ENCODE measurements at regions not wholly inside any gene's neighbourhood (a gene's known extent, or its start where the extent isn't known, plus 50 kb on each side); places are given as distances from the start of the nearest gene placed in this dataset.

DNA sequence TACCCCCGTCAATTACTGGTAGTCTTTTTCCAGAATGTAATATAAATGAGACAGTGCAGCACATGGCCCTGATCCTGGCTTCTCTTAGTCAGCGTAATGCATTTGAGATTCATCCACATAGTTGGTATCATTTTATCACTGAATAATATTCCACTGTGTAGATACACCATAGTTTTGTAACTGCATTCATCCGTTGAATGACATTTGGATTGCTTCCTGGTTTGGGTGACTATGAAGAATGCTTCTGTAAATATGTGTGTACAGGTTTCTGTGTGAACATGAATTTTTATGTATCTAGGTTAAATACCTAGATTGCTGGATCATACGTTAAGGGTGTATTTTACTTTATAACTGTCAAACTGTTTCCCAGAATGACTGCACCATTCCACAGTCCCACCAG, 62.6 kb upstream of the STMND1 start:
- Histone ChIP-seq H3K4me3 (no peak overlapping the region), H3K9me3 (peaks cover 0 to 2% (median 0%) of the 10 kb centered on the region in 8 donors), H3K27ac (no peak overlapping the region), H3K36me3 (no peaks in the 10 kb centered on the region), H3K27me3 (replicated peaks in 1 of 7) (peaks cover 0 to 17% (median 0%) of the 10 kb centered on the region in 7 donors), H3K4me1 (no peaks in the 10 kb centered on the region)
- 88 to 97% (median 95%) methylated on average over 4 of the region's 4 CpGs for WGBS, 5 donors
- no peak for DNase-seq
- intact Hi-C loops (cut with DNase I; ENCODE audit: low total_unique reads), result no loop called here
- TF ChIP-seq POLR2A (IDR thresholded peaks at IDR 0.05) (no peak), POLR2AphosphoS5 (IDR thresholded peaks at IDR 0.05) (no peak)
- TF ChIP-seq, protein P1, sequence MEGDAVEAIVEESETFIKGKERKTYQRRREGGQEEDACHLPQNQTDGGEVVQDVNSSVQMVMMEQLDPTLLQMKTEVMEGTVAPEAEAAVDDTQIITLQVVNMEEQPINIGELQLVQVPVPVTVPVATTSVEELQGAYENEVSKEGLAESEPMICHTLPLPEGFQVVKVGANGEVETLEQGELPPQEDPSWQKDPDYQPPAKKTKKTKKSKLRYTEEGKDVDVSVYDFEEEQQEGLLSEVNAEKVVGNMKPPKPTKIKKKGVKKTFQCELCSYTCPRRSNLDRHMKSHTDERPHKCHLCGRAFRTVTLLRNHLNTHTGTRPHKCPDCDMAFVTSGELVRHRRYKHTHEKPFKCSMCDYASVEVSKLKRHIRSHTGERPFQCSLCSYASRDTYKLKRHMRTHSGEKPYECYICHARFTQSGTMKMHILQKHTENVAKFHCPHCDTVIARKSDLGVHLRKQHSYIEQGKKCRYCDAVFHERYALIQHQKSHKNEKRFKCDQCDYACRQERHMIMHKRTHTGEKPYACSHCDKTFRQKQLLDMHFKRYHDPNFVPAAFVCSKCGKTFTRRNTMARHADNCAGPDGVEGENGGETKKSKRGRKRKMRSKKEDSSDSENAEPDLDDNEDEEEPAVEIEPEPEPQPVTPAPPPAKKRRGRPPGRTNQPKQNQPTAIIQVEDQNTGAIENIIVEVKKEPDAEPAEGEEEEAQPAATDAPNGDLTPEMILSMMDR (IDR thresholded peaks at IDR 0.05 in 8 of 11, conservative IDR thresholded peaks at IDR 0.05 in 3 of 11), result no peak

DNA sequence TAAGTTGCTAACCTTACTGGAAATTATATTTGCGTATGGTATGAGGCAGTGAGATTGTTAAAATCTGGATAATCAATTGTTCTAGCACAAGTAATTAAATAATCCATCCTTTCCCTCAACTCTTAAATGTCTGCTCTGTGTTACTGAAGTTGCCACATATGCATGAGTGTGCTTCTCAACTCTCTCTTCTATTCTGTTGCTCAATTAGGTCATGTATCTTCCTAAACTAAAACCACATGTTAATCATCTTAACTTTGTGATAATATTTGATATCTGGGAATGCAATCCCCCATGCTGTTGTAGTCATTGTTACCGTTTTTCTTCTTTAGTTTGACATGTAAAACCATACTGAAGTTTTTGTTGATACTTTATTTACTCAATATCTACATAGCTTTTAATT, 63.5 kb upstream of the STMND1 start:
- H3K27me3 ChIP-seq (replicated peaks in 1 of 7), result peaks cover 0 to 12% (median 0%) of the 10 kb centered on the region in 7 donors
- no peak overlapping the region for H3K4me3 ChIP-seq
- H3K27ac ChIP-seq, result no peak overlapping the region
- intact Hi-C loops (cut with DNase I; ENCODE audit: low total_unique reads), result no loop called here
- no peaks in the 10 kb centered on the region for H3K36me3 ChIP-seq
- H3K9me3 ChIP-seq, result peaks cover 0 to 2% (median 0%) of the 10 kb centered on the region in 8 donors
- H3K4me1 ChIP-seq, result no peaks in the 10 kb centered on the region
- no peak for DNase-seq
- 80 to 91% (median 83%) methylated on average over 2 of the region's 2 CpGs for WGBS, 5 donors
- TF ChIP-seq POLR2AphosphoS5 (IDR thresholded peaks at IDR 0.05) (no peak), POLR2A (IDR thresholded peaks at IDR 0.05) (no peak)
- TF ChIP-seq, protein P1 (IDR thresholded peaks at IDR 0.05 in 8 of 11, conservative IDR thresholded peaks at IDR 0.05 in 3 of 11), result no peak

DNA sequence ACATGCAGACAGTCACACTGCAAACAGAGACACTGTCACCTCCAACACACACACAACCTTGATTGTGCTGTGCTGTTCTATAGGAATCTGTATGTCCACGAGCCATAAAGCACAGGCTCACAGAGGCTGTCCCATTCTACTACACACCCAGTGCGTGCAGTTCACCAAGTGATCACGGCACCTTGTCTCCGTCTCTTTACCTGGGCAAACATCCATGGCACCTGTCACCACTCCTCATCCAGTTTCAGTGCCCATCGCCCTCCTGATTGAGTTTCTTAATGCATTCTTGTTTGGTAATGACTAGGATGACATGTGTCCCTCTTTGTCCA, 65.8 kb upstream of the STMND1 start:
- no peak overlapping the region for H3K27ac ChIP-seq
- no peak overlapping the region for H3K4me3 ChIP-seq
- intact Hi-C loops (cut with DNase I; ENCODE audit: low total_unique reads), result no loop called here
- WGBS, 5 donors, result 87 to 91% (median 89%) methylated on average over 5 of the region's 5 CpGs
- TF ChIP-seq POLR2A (IDR thresholded peaks at IDR 0.05) (no peak), POLR2AphosphoS5 (IDR thresholded peaks at IDR 0.05) (no peak)
- TF ChIP-seq, protein P1 (IDR thresholded peaks at IDR 0.05 in 8 of 11, conservative IDR thresholded peaks at IDR 0.05 in 3 of 11), result no peak
- no peaks in the 10 kb centered on the region for H3K27me3 ChIP-seq (replicated peaks in 1 of 7)
- H3K36me3 ChIP-seq, result no peaks in the 10 kb centered on the region
- no peak for DNase-seq
- no peaks in the 10 kb centered on the region for H3K4me1 ChIP-seq
- peaks cover 0 to 2% (median 0%) of the 10 kb centered on the region in 8 donors for H3K9me3 ChIP-seq

DNA sequence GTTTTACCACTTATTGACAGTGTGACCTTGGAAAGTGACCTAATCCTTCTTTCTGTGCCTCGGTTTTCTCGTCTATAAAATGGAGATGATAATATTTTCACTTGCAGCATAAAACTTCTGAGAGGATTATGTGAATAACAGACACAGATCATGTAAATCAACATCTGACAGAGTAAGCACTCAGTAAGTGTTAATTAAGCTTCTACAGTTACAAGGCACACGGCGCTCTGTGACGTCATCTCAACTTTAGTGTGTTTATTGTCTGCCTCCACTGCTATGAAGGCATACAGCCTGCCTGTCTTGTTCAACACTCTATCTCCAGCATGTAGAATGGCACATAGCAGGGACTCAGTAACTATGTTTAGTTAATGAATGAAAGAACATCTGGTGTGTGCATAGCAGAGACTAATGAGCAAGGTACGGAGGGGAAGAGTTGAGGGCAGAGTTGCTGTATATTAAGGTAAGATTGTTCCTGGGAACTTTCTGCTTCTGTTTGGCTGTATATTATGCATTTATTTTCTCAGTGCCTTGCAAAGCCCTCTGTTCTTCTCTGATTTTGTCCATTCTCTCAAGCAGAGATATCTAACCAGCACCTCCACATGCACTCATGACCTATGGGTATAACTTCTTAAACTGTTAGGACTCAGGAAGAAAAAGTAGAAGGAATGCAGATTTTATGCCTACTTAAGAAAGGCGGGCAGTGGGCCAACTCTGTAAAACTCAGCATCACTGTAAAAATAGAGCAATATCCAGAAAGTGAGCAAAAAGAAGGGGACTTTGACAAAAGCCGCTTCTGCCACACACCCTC, 66.4 kb upstream of the STMND1 start:
- no peak for TF ChIP-seq POLR2A (IDR thresholded peaks at IDR 0.05)
- 85 to 92% (median 88%) methylated on average over 8 of the region's 8 CpGs for WGBS, 5 donors
- no peaks in the 10 kb centered on the region for H3K36me3 ChIP-seq
- intact Hi-C loops (cut with DNase I; ENCODE audit: low total_unique reads), result no loop called here
- DNase-seq, result no peak
- no peaks in the 10 kb centered on the region for H3K27me3 ChIP-seq (replicated peaks in 1 of 7)
- no peaks in the 10 kb centered on the region for H3K4me1 ChIP-seq
- H3K27ac ChIP-seq, result no peak overlapping the region
- H3K9me3 ChIP-seq, result peaks cover 0 to 2% (median 0%) of the 10 kb centered on the region in 8 donors
- no peak overlapping the region for H3K4me3 ChIP-seq
